Loucy (cell line): ENCODE measurements at regions not wholly inside any gene's neighbourhood (a gene's known extent, or its start where the extent isn't known, plus 50 kb on each side); places are given as distances from the start of the nearest gene placed in this dataset.

Source experiments
- H2AFZ ChIP-seq: fragments of 200-600 bp; sonication (generic); 2 replicates; pipeline ENCODE4 v1.6.0; 2016; ENCODE audit warnings: antibody characterized with exemption, mild to moderate bottlenecking, low read length, moderate library complexity
- H3F3A ChIP-seq: fragments of 200-600 bp; 2 replicates; pipeline ENCODE4 v1.6.0; 2016; ENCODE audit warnings: antibody characterized with exemption, low read depth, mild to moderate bottlenecking
- H3K27me3 ChIP-seq: fragments of 200-600 bp; sonication (generic); 2 replicates; pipeline ENCODE4 v1.6.1; 2014; ENCODE audit warnings: low read length, mild to moderate bottlenecking; ENCODE audit not compliant: insufficient read depth, poor library complexity, severe bottlenecking
- H3K36me3 ChIP-seq: fragments of 200-600 bp; sonication (generic); 2 replicates; pipeline ENCODE4 v1.6.1; 2016; ENCODE audit warnings: low read length; ENCODE audit not compliant: insufficient read depth
- H3K4me1 ChIP-seq: fragments of 200-600 bp; sonication (generic); 2 replicates; pipeline ENCODE4 v1.5.1; 2014; ENCODE audit warnings: low read length, mild to moderate bottlenecking; ENCODE audit not compliant: insufficient read depth, poor library complexity, severe bottlenecking
- H3K4me2 ChIP-seq: fragments of 200-600 bp; sonication (generic); 2 replicates; pipeline ENCODE4 v1.6.0; 2014; ENCODE audit warnings: antibody characterized with exemption, low read length, low read depth, mild to moderate bottlenecking; ENCODE audit not compliant: poor library complexity, severe bottlenecking
- H3K4me3 ChIP-seq: fragments of 200-600 bp; sonication (generic); 2 replicates; pipeline ENCODE4 v1.5.1; 2014; ENCODE audit warnings: low read length, mild to moderate bottlenecking, mixed read lengths; ENCODE audit not compliant: poor library complexity, severe bottlenecking
- H3K79me2 ChIP-seq: fragments of 200-600 bp; sonication (generic); 2 replicates; pipeline ENCODE4 v1.6.1; 2014; ENCODE audit warnings: low read length; ENCODE audit not compliant: insufficient read depth
- H3K9ac ChIP-seq: fragments of 200-600 bp; sonication (generic); 2 replicates; pipeline ENCODE4 v1.6.0; 2014; ENCODE audit warnings: mild to moderate bottlenecking, low read depth, low read length, moderate library complexity; ENCODE audit not compliant: poor library complexity, severe bottlenecking
- H3K9me2 ChIP-seq: fragments of 200-600 bp; sonication (generic); replicated peaks from 2 replicates; pipeline ENCODE4 v1.6.1; 2016; ENCODE audit warnings: low read depth, low read length, mixed read lengths
- H3K9me3 ChIP-seq: fragments of 200-600 bp; sonication (generic); 2 replicates; pipeline ENCODE4 v1.6.1; 2014; ENCODE audit warnings: mild to moderate bottlenecking, antibody characterized with exemption, low read length, low read depth; ENCODE audit not compliant: insufficient read depth
- H4K20me1 ChIP-seq: fragments of 200-600 bp; sonication (generic); 2 replicates; pipeline ENCODE4 v1.6.0; 2014; ENCODE audit warnings: antibody characterized with exemption, low read length, mild to moderate bottlenecking; ENCODE audit not compliant: insufficient read depth, poor library complexity, severe bottlenecking
- EZH2phosphoT487 ChIP-seq: fragments of 200-600 bp; IDR thresholded peaks from 2 replicates; pipeline ENCODE4 v1.6.1; 2018; ENCODE audit warnings: antibody characterized with exemption, mild to moderate bottlenecking, moderate library complexity, borderline replicate concordance
- TF ChIP-seq, protein P1 (sequence below): fragments of 200-600 bp; sonication (generic); conservative IDR thresholded peaks from 2 replicates; pipeline ENCODE4 v1.5.1; 2014; ENCODE audit warnings: mild to moderate bottlenecking, antibody characterized with exemption, low read length

DNA sequence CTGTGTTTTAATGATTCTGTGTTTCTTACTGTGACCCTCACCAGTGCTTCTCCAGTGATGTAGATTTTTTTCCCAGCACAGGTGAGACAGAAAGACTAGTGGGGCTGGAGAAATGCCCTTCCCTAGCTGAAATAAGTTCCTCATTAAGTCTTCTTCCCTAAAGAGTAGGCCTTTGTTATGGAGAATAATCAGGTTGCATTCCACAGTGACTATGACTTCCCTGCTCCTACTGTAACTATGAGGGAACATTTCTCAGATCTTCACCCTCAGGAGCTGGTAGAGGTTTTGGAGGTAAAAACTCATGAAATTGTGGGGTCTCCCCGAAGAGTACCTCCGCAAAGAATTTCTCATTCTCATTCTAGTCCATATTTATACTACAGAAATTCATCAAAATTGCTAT lies 286.2 kb downstream of the GRB14 start:
- Histone ChIP-seq H3K9me2 (no peaks in the 10 kb centered on the region), H3K9ac (no peak overlapping the region), H3K4me1 (no peaks in the 10 kb centered on the region), H3K4me3 (no peak overlapping the region), H3K36me3 (no peaks in the 10 kb centered on the region), H3K27me3 (no peaks in the 10 kb centered on the region), H3K4me2 (no peak overlapping the region), H3K9me3 (no peaks in the 10 kb centered on the region), H4K20me1 (no peaks in the 10 kb centered on the region), H3K79me2 (no peaks in the 10 kb centered on the region), H2AFZ (no peak overlapping the region), H3F3A (no peaks in the 10 kb centered on the region)
- TF ChIP-seq EZH2phosphoT487 = no peak
- TF ChIP-seq, protein P1, sequence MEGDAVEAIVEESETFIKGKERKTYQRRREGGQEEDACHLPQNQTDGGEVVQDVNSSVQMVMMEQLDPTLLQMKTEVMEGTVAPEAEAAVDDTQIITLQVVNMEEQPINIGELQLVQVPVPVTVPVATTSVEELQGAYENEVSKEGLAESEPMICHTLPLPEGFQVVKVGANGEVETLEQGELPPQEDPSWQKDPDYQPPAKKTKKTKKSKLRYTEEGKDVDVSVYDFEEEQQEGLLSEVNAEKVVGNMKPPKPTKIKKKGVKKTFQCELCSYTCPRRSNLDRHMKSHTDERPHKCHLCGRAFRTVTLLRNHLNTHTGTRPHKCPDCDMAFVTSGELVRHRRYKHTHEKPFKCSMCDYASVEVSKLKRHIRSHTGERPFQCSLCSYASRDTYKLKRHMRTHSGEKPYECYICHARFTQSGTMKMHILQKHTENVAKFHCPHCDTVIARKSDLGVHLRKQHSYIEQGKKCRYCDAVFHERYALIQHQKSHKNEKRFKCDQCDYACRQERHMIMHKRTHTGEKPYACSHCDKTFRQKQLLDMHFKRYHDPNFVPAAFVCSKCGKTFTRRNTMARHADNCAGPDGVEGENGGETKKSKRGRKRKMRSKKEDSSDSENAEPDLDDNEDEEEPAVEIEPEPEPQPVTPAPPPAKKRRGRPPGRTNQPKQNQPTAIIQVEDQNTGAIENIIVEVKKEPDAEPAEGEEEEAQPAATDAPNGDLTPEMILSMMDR = no peak

- no peak overlapping the region for H3K9ac ChIP-seq
- no peaks in the 10 kb centered on the region for H3F3A ChIP-seq
- H3K36me3 ChIP-seq = no peaks in the 10 kb centered on the region
- no peak overlapping the region for H2AFZ ChIP-seq
- TF ChIP-seq EZH2phosphoT487 = no peak
- TF ChIP-seq, protein P1 = no peak
- no peak overlapping the region for H3K4me3 ChIP-seq
- no peaks in the 10 kb centered on the region for H3K4me1 ChIP-seq
- H4K20me1 ChIP-seq = no peaks in the 10 kb centered on the region
- H3K9me3 ChIP-seq = 0 out of 2 replicates have a peak, but pooled peaks cover 3% of the 10 kb centered on the region
- H3K4me2 ChIP-seq = no peak overlapping the region
- H3K27me3 ChIP-seq = no peaks in the 10 kb centered on the region
- H3K79me2 ChIP-seq = no peaks in the 10 kb centered on the region
- no peaks in the 10 kb centered on the region for H3K9me2 ChIP-seq
These were observed 293.0 kb downstream of the GRB14 start for GRCh38 chr2:164328310-164328709.

DNA sequence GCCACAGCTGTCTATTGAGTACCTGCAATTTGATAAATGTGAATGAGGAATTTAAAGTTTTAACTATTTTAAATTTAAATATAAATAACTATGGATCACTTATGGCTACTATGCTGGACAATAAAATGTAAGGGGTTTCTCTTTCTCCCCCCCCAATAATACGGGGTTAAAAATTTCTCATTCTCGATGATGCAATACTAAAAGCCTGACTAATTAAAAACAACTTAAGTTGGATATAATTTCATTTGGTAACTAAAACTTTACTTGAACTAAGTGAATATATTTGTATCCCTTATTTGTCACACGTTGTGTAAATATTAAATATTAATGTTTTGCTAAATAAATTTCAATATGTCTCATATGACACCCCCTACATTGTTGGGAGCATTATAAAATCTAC lies 297.3 kb downstream of the GRB14 start:
- Histone ChIP-seq H3F3A (no peaks in the 10 kb centered on the region), H2AFZ (no peak overlapping the region), H3K9me3 (0 out of 2 replicates have a peak, but pooled peaks cover 3% of the 10 kb centered on the region), H3K4me3 (no peak overlapping the region), H3K4me2 (no peak overlapping the region), H3K9ac (no peak overlapping the region), H3K4me1 (no peaks in the 10 kb centered on the region), H3K79me2 (no peaks in the 10 kb centered on the region), H3K27me3 (no peaks in the 10 kb centered on the region), H3K36me3 (no peaks in the 10 kb centered on the region), H4K20me1 (no peaks in the 10 kb centered on the region), H3K9me2 (no peaks in the 10 kb centered on the region)
- TF ChIP-seq, protein P1 = no peak
